IMR-90 (cell line): ENCODE measurements at regions not wholly inside any gene's neighbourhood (a gene's known extent, or its start where the extent isn't known, plus 50 kb on each side); places are given as distances from the start of the nearest gene placed in this dataset.

Experiments used
- ATAC-seq: fragments of 200-7000 bp; cut with Tn5 transposase; 2 replicates; pipeline ENCODE4 v1.9.1; 2020; ENCODE audit warnings: low read depth, mild to moderate bottlenecking, moderate library complexity
- BruUV-seq: library from RNA; stranded (reverse); fragments of 400-500 nt; replicated peaks from 2 replicates; lab custom pipeline; 2021; lab: Mats Ljungman, UMichigan
- CTCF ChIA-PET: fragments of 300-600 bp; formaldehyde crosslinking; extraction: SDS; loops from one replicate; lab custom pipeline; 2021; ENCODE audit warnings: antibody characterized with exemption; lab: Yijun Ruan, JAX
- POLR2A ChIA-PET: fragments of 300-600 bp; sonication (Branson Sonifier 250); formaldehyde crosslinking; loops from one replicate; lab custom pipeline; 2022; ENCODE audit warnings: antibody characterized with exemption; ENCODE audit not compliant: unreplicated experiment; lab: Charles Lee
- DNase-seq: peaks from one replicate; pipeline ENCODE4 v3.0.0; 2013
- H2AFZ ChIP-seq: replicated peaks from 2 replicates; pipeline ENCODE3; 2013; ENCODE audit warnings: low read length, mild to moderate bottlenecking; ENCODE audit not compliant: poor library complexity
- H2AK5ac ChIP-seq: 2 replicates; pipeline ENCODE4 v1.6.1; 2013; ENCODE audit warnings: low read depth, low read length, inconsistent platforms
- H2AK9ac ChIP-seq: replicated peaks from 2 replicates; pipeline ENCODE3; 2013; ENCODE audit warnings: mild to moderate bottlenecking, low read depth, low read length, moderate library complexity; ENCODE audit not compliant: poor library complexity
- H2BK120ac ChIP-seq: 2 replicates; pipeline ENCODE4 v1.6.1; 2013; ENCODE audit warnings: low read depth, low read length, inconsistent platforms
- H2BK15ac ChIP-seq: 3 replicates; pipeline ENCODE4 v1.6.1; 2013; ENCODE audit warnings: low read depth, low read length, inconsistent platforms
- H2BK20ac ChIP-seq: 2 replicates; pipeline ENCODE4 v1.6.1; 2013; ENCODE audit warnings: low read depth, mild to moderate bottlenecking, inconsistent platforms, low read length, moderate library complexity
- H2BK5ac ChIP-seq: 2 replicates; pipeline ENCODE4 v1.6.1; 2013; ENCODE audit warnings: mild to moderate bottlenecking, low read depth, low read length, inconsistent platforms; ENCODE audit not compliant: poor library complexity, severe bottlenecking
- H3K14ac ChIP-seq: replicated peaks from 2 replicates; pipeline ENCODE4 v1.6.1; 2013; ENCODE audit warnings: low read depth, low read length, inconsistent platforms
- H3K18ac ChIP-seq: 2 replicates; pipeline ENCODE4 v1.6.1; 2013; ENCODE audit warnings: low read depth, low read length, control low read depth
- H3K23ac ChIP-seq: 2 replicates; pipeline ENCODE4 v1.6.1; 2013; ENCODE audit warnings: low read depth, low read length, inconsistent platforms
- H3K27ac ChIP-seq: 2 replicates; pipeline ENCODE4 v1.5.1; 2013; ENCODE audit warnings: mild to moderate bottlenecking, control low read depth, low read length; ENCODE audit not compliant: insufficient read depth
- H3K27me3 ChIP-seq: 2 replicates; pipeline ENCODE4 v1.6.1; 2013; ENCODE audit warnings: low read length; ENCODE audit not compliant: control insufficient read depth, insufficient read depth
- H3K36me3 ChIP-seq: 2 replicates; pipeline ENCODE4 v1.6.1; 2013; ENCODE audit warnings: low read length, mixed read lengths; ENCODE audit not compliant: control insufficient read depth, insufficient read depth
- H3K4ac ChIP-seq: 2 replicates; pipeline ENCODE4 v1.6.1; 2013; ENCODE audit warnings: low read depth, low read length, inconsistent platforms
- H3K4me1 ChIP-seq: 2 replicates; pipeline ENCODE4 v1.6.1; 2013; ENCODE audit warnings: low read length, mixed read lengths; ENCODE audit not compliant: control insufficient read depth, insufficient read depth
- H3K4me2 ChIP-seq: 2 replicates; pipeline ENCODE4 v1.6.1; 2013; ENCODE audit warnings: low read depth, mild to moderate bottlenecking, control low read depth, low read length, moderate library complexity
- H3K4me3 ChIP-seq: 2 replicates; pipeline ENCODE4 v1.5.1; 2013; ENCODE audit warnings: low read depth, mild to moderate bottlenecking, control low read depth, low read length, moderate library complexity; ENCODE audit not compliant: insufficient read depth
- H3K56ac ChIP-seq: 2 replicates; pipeline ENCODE4 v1.6.1; 2013; ENCODE audit warnings: low read length, inconsistent platforms; ENCODE audit not compliant: insufficient read depth; ENCODE audit errors: extremely low read depth
- H3K79me1 ChIP-seq, 2 experiments: 2 replicates each; pipeline ENCODE4 v1.6.1; 2013; ENCODE audit warnings: low read length in 2 of 2, inconsistent platforms in 1 of 2, low read depth in 1 of 2
- H3K9ac ChIP-seq: 2 replicates; pipeline ENCODE4 v1.6.1; 2013; ENCODE audit warnings: low read depth, low read length, control low read depth
- H3K9me1 ChIP-seq: 2 replicates; pipeline ENCODE4 v1.6.1; 2013; ENCODE audit warnings: low read length, inconsistent platforms; ENCODE audit not compliant: insufficient read depth
- H3K9me3 ChIP-seq: 2 replicates; pipeline ENCODE4 v1.6.1; 2013; ENCODE audit warnings: low read length; ENCODE audit not compliant: control insufficient read depth, insufficient read depth
- H4K20me1 ChIP-seq: 2 replicates; pipeline ENCODE4 v1.6.1; 2013; ENCODE audit warnings: low read length, inconsistent platforms; ENCODE audit not compliant: insufficient read depth
- H4K5ac ChIP-seq: 2 replicates; pipeline ENCODE4 v1.6.1; 2013; ENCODE audit warnings: mild to moderate bottlenecking, low read depth, low read length, control low read depth
- H4K8ac ChIP-seq, 2 experiments: 2 replicates each; pipeline ENCODE4 v1.6.1; 2013; ENCODE audit warnings: low read depth in 2 of 2, low read length in 2 of 2, control low read depth in 1 of 2, inconsistent platforms in 1 of 2
- H4K91ac ChIP-seq: 2 replicates; pipeline ENCODE4 v1.6.1; 2013; ENCODE audit warnings: low read depth, low read length, inconsistent platforms; ENCODE audit not compliant: insufficient read depth
- CEBPB ChIP-seq: IDR thresholded peaks from 2 replicates; pipeline ENCODE4 v1.6.1; 2012; ENCODE audit warnings: low read depth, low read length, improper control_type of control experiment
- ELK1 ChIP-seq: fragments of 150-350 bp; IDR thresholded peaks from 2 replicates; pipeline ENCODE4 v1.6.1; 2016; ENCODE audit warnings: low read depth, mild to moderate bottlenecking, low read length, moderate library complexity, borderline replicate concordance
- FOS ChIP-seq: fragments of 150-350 bp; IDR thresholded peaks from 2 replicates; pipeline ENCODE4 v1.6.1; 2016; ENCODE audit warnings: low read depth, low read length
- MAZ ChIP-seq: IDR thresholded peaks from 2 replicates; pipeline ENCODE4 v1.6.1; 2012; ENCODE audit warnings: low read depth, mild to moderate bottlenecking, low read length, improper control_type of control experiment, moderate library complexity, borderline replicate concordance
- MXI1 ChIP-seq: IDR thresholded peaks from 2 replicates; pipeline ENCODE4 v1.6.1; 2012; ENCODE audit warnings: low read depth, mild to moderate bottlenecking, low read length, moderate library complexity, borderline replicate concordance
- NFE2L2 ChIP-seq: fragments of 150-350 bp; IDR thresholded peaks from 2 replicates; pipeline ENCODE4 v1.6.1; 2016; ENCODE audit warnings: low read depth, mild to moderate bottlenecking, low read length
- RAD21 ChIP-seq: IDR thresholded peaks from 2 replicates; pipeline ENCODE4 v1.6.1; 2012; ENCODE audit warnings: low read length, improper control_type of control experiment
- RCOR1 ChIP-seq: IDR thresholded peaks from 2 replicates; pipeline ENCODE4 v1.6.1; 2012; ENCODE audit warnings: mild to moderate bottlenecking, low read length, improper control_type of control experiment; ENCODE audit not compliant: insufficient replicate concordance
- USF2 ChIP-seq: fragments of 150-350 bp; IDR thresholded peaks from 2 replicates; pipeline ENCODE4 v1.6.1; 2017; ENCODE audit warnings: mild to moderate bottlenecking, antibody characterized with exemption, low read length, low read depth
- dilution Hi-C: fragments of 300-500 bp; cut with HindIII; formaldehyde crosslinking; loops from one replicate; pipeline ENCODE4 v1.14.3; 2018; ENCODE audit warnings: low sequenced_read_pairs; ENCODE audit not compliant: unreplicated experiment
- in situ Hi-C: fragments of 300-500 bp; cut with MboI; formaldehyde crosslinking; loops from 3 replicates; pipeline ENCODE4 v1.14.3; 2019; ENCODE audit warnings: low sequenced_read_pairs, inconsistent platforms, mixed read lengths
- intact Hi-C: fragments of 100-400 bp; cut with micrococcal nuclease; formaldehyde crosslinking; loops from 2 replicates; pipeline ENCODE4 v1.10.0; 2022

- no peak overlapping the region for H4K91ac ChIP-seq
- H2BK5ac ChIP-seq: no peak overlapping the region
- ChIA-PET POLR2A (no interaction called here), CTCF (no interaction called here)
- no peak overlapping the region for H2BK20ac ChIP-seq
- H3K27ac ChIP-seq: no peak overlapping the region
- no peaks in the 10 kb centered on the region for H3K4me1 ChIP-seq
- H3K4me3 ChIP-seq: no peak overlapping the region
- H4K20me1 ChIP-seq: no peaks in the 10 kb centered on the region
- dilution Hi-C loops: no loop called here
- H2BK15ac ChIP-seq: no peak overlapping the region
- intact Hi-C loops: no loop called here
- no peak overlapping the region for H3K56ac ChIP-seq
- H4K8ac ChIP-seq: no peak overlapping the region
- H3K23ac ChIP-seq: no peak overlapping the region
- H2AFZ ChIP-seq: no peak overlapping the region
- no peaks in the 10 kb centered on the region for H3K9me1 ChIP-seq
- H3K9ac ChIP-seq: no peak overlapping the region
- no peak overlapping the region for H2AK5ac ChIP-seq
- no peak overlapping the region for H3K4me2 ChIP-seq
- no peaks in the 10 kb centered on the region for H3K79me1 ChIP-seq
- TF ChIP-seq ELK1 (no peak), FOS (no peak), NFE2L2 (no peak), USF2 (no peak), CEBPB (no peak), RAD21 (no peak), MAZ (no peak), MXI1 (no peak), RCOR1 (no peak)
- no peaks in the 10 kb centered on the region for H3K36me3 ChIP-seq
- no peak for DNase-seq
- H4K5ac ChIP-seq: no peak overlapping the region
- no peak overlapping the region for H3K14ac ChIP-seq
- H3K27me3 ChIP-seq: no peaks in the 10 kb centered on the region
- no peak overlapping the region for H2BK120ac ChIP-seq
- BruUV-seq: no TSS peak
- no peak for ATAC-seq
- no peak overlapping the region for H2AK9ac ChIP-seq
- H3K9me3 ChIP-seq: peaks cover 31% of the 10 kb centered on the region
- in situ Hi-C loops: no loop called here
- H3K4ac ChIP-seq: no peak overlapping the region
- H3K18ac ChIP-seq: no peak overlapping the region
Measured at GRCh38 chr19:27905074-27905473, 1307.9 kb downstream of the UQCRFS1 start.
